Left lung (tissue), 4 donors: ENCODE measurements at regions not wholly inside any gene's neighbourhood (a gene's known extent, or its start where the extent isn't known, plus 50 kb on each side); places are given as distances from the start of the nearest gene placed in this dataset.
A peak's percentile ranks its signal among the peaks of the same experiment; 100 is the strongest.

Source experiments
- ATAC-seq: fragments of 200-7000 bp; cut with Tn5 transposase; one replicate; pipeline ENCODE4 v1.9.1; 2020; ENCODE audit warnings: moderate library complexity
- DNase-seq, 4 donors: peaks; one replicate each; pipeline ENCODE4 v3.0.0-alpha.2; 2013 to 2020
- H3K27ac ChIP-seq, 2 donors: fragments of 200-600 bp; sonication (generic) in 1 of 2; one replicate each; pipeline versions ENCODE4 v1.5.0 to v1.8.0; 2020 to 2021
- H3K27me3 ChIP-seq, 2 donors: fragments of 200-600 bp; sonication (generic) in 1 of 2; one replicate each; pipeline versions ENCODE4 v1.5.0 to v1.8.0; 2020 to 2021
- H3K36me3 ChIP-seq, 2 donors: fragments of 200-600 bp; sonication (generic) in 1 of 2; one replicate each; pipeline versions ENCODE4 v1.5.0 to v1.8.0; 2020 to 2021
- H3K4me1 ChIP-seq, 2 donors: fragments of 200-600 bp; one replicate each; pipeline ENCODE4 v1.8.0; 2021
- H3K4me3 ChIP-seq, 2 donors: fragments of 200-600 bp; sonication (generic) in 1 of 2; one replicate each; pipeline versions ENCODE4 v1.5.0 to v1.8.0; 2020 to 2021; ENCODE audit warnings: mild to moderate bottlenecking in 1 of 2
- H3K9me3 ChIP-seq, 2 donors: fragments of 200-600 bp; sonication (generic) in 1 of 2; one replicate each; pipeline versions ENCODE4 v1.5.0 to v1.8.0; 2020 to 2021
- CTCF ChIP-seq, 2 donors: fragments of 200-600 bp; sonication (generic) in 1 of 2; IDR thresholded peaks; one replicate each; pipeline versions ENCODE4 v1.5.0 to v1.8.0; 2021; ENCODE audit warnings: antibody characterized with exemption in 2 of 2
- intact Hi-C, 2 donors: fragments of 100-400 bp; cut with DNase I; formaldehyde crosslinking; loops; one replicate each; pipeline versions ENCODE4 v1.11.2 to v1.14.2; 2022
- donor health status: DM: no; HTN: yes; CAD: no.
- donor health status: DM: no; HTN: no; CAD: no.

- no peak overlapping the region for H3K4me3 ChIP-seq
- no peak for TF ChIP-seq CTCF (IDR thresholded peaks at IDR 0.05)
- no peaks in the 10 kb centered on the region for H3K36me3 ChIP-seq
- no peaks in the 10 kb centered on the region for H3K4me1 ChIP-seq
- H3K27me3 ChIP-seq, result no peaks in the 10 kb centered on the region
- ATAC-seq (no peak), DNase-seq (no peak)
- H3K27ac ChIP-seq, result no peak overlapping the region
- no peaks in the 10 kb centered on the region for H3K9me3 ChIP-seq
- intact Hi-C loops, result no loop called here
Observed at GRCh38 chr18:60676815-60677214, 304.2 kb upstream of the MC4R start.

GRCh38 chr18:60684843-60685513, 312.4 kb upstream of the MC4R start:
- no peaks in the 10 kb centered on the region for H3K36me3 ChIP-seq
- H3K27ac ChIP-seq, result no peak overlapping the region
- ATAC-seq (peak; percentile 49), DNase-seq (peak in 1 of 4 donors; percentile 5)
- H3K27me3 ChIP-seq, result no peaks in the 10 kb centered on the region
- TF ChIP-seq CTCF (IDR thresholded peaks at IDR 0.05), result peak in 1 of 2 donors; percentile 49
- no peaks in the 10 kb centered on the region for H3K9me3 ChIP-seq
- H3K4me3 ChIP-seq, result no peak overlapping the region
- no peaks in the 10 kb centered on the region for H3K4me1 ChIP-seq
- intact Hi-C loops, result loop anchor here in 1 of 2 donors (10.0 kb wide), 1 partner anchor 820 kb away; no protein-coding TSS in a partner anchor

GRCh38 chr18:60686142-60686541, 313.6 kb upstream of the MC4R start:
- TF ChIP-seq CTCF (IDR thresholded peaks at IDR 0.05), result no peak
- no peak for DNase-seq
- intact Hi-C loops, result loop anchor here in 1 of 2 donors (10.0 kb wide), 1 partner anchor 819 kb away; no protein-coding TSS in a partner anchor

GRCh38 chr18:60691061-60691460, 318.5 kb upstream of the MC4R start:
- no peak overlapping the region for H3K27ac ChIP-seq
- H3K27me3 ChIP-seq, result no peaks in the 10 kb centered on the region
- DNase-seq (no peak), ATAC-seq (no peak)
- intact Hi-C loops, result no loop called here
- H3K9me3 ChIP-seq, result no peaks in the 10 kb centered on the region
- no peak overlapping the region for H3K4me3 ChIP-seq
- no peak for TF ChIP-seq CTCF (IDR thresholded peaks at IDR 0.05)
- H3K36me3 ChIP-seq, result no peaks in the 10 kb centered on the region
- no peaks in the 10 kb centered on the region for H3K4me1 ChIP-seq

More at GRCh38 chr18:60686142-60686541, 313.6 kb upstream of the MC4R start:
- ATAC-seq, result no peak
- Histone ChIP-seq H3K4me3 (no peak overlapping the region), H3K27me3 (no peaks in the 10 kb centered on the region), H3K4me1 (no peaks in the 10 kb centered on the region), H3K27ac (no peak overlapping the region), H3K36me3 (no peaks in the 10 kb centered on the region), H3K9me3 (no peaks in the 10 kb centered on the region)

- DNase-seq (no peak), ATAC-seq (no peak)
- intact Hi-C loops, result no loop called here
- Histone ChIP-seq H3K9me3 (no peaks in the 10 kb centered on the region), H3K27ac (no peak overlapping the region), H3K4me1 (no peaks in the 10 kb centered on the region), H3K36me3 (no peaks in the 10 kb centered on the region), H3K4me3 (no peak overlapping the region), H3K27me3 (no peaks in the 10 kb centered on the region)
- TF ChIP-seq CTCF (IDR thresholded peaks at IDR 0.05), result no peak
Observed at GRCh38 chr18:60693426-60693825, 320.9 kb upstream of the MC4R start.
